Uterus (tissue), 3 donors: ENCODE measurements at regions not wholly inside any gene's neighbourhood (a gene's known extent, or its start where the extent isn't known, plus 50 kb on each side); places are given as distances from the start of the nearest gene placed in this dataset.

Experiments used
- DNase-seq, 2 donors: peaks; one replicate each; pipeline ENCODE4 v3.0.0-alpha.2; 2019 to 2020
- H3K27ac ChIP-seq, 2 donors: fragments of 200-600 bp; sonication (generic); 1 replicate in 1 of 2; 2 replicates in 1 of 2; pipeline ENCODE4 v1.5.1; 2016 to 2018
- H3K27me3 ChIP-seq, 2 donors: fragments of 200-600 bp; sonication (generic); one replicate each; pipeline ENCODE4 v1.5.1; 2018 to 2019; ENCODE audit warnings: control low read depth in 1 of 2
- H3K36me3 ChIP-seq, 2 donors: fragments of 200-600 bp; sonication (generic); one replicate each; pipeline ENCODE4 v1.5.1; 2019; ENCODE audit warnings: control low read depth in 1 of 2
- H3K4me1 ChIP-seq, 2 donors: fragments of 200-600 bp; sonication (generic); one replicate each; pipeline ENCODE4 v1.5.1; 2018 to 2019; ENCODE audit warnings: control low read depth in 1 of 2
- H3K4me3 ChIP-seq, 2 donors: fragments of 200-600 bp; sonication (generic); 1 replicate in 1 of 2; 2 replicates in 1 of 2; pipeline ENCODE4 v1.5.1; 2018 to 2019; ENCODE audit warnings: mild to moderate bottlenecking in 1 of 2
- H3K9me3 ChIP-seq, 2 donors: fragments of 200-600 bp; sonication (generic); one replicate each; pipeline ENCODE4 v1.5.1; 2019; ENCODE audit warnings: control low read depth in 1 of 2
- POLR2A ChIP-seq, 2 donors: fragments of 450-650 bp; IDR thresholded peaks; one replicate each; pipeline ENCODE4 v1.6.1; 2016; ENCODE audit warnings: antibody characterized with exemption in 2 of 2, mild to moderate bottlenecking in 1 of 2, moderate library complexity in 1 of 2
- intact Hi-C: fragments of 100-400 bp; cut with DNase I; formaldehyde crosslinking; loops from one replicate; pipeline ENCODE4 v1.15.1; 2023; ENCODE audit warnings: low total_unique reads
- TF ChIP-seq, protein P1 (sequence below), 4 experiments: fragments of 200-600 bp in 2 of 4; fragments of 450-650 bp in 2 of 4; sonication (generic) in 2 of 4; IDR thresholded peaks; one replicate each; pipeline ENCODE4 v1.5.1; 2016 to 2019; ENCODE audit warnings: antibody characterized with exemption in 4 of 4, mild to moderate bottlenecking in 2 of 4, moderate library complexity in 1 of 4
- donor health status: DM: yes; HTN: yes; CAD: no.

DNA sequence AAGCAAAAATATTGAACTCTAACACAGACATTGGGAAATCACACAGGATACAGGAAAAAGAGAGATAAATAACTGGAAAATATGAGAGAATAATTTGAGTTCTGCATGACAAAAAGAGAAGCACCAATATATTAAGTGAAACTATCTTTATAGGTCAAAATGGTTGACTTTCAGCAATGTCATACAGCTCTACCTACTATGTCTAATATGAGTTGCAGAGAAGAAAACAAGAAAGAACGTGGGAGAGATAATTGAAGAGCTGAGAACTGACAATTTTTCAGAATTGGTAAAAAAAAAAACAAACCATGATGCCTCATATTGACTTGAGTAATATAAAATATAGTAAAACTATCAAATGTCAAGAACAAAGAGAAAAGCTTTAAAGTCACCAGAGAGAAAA, 221.7 kb downstream of the BCL11B start:
- no peak overlapping the region for H3K4me3 ChIP-seq
- no peaks in the 10 kb centered on the region for H3K27me3 ChIP-seq
- TF ChIP-seq POLR2A (IDR thresholded peaks at IDR 0.05): no peak
- TF ChIP-seq, protein P1, sequence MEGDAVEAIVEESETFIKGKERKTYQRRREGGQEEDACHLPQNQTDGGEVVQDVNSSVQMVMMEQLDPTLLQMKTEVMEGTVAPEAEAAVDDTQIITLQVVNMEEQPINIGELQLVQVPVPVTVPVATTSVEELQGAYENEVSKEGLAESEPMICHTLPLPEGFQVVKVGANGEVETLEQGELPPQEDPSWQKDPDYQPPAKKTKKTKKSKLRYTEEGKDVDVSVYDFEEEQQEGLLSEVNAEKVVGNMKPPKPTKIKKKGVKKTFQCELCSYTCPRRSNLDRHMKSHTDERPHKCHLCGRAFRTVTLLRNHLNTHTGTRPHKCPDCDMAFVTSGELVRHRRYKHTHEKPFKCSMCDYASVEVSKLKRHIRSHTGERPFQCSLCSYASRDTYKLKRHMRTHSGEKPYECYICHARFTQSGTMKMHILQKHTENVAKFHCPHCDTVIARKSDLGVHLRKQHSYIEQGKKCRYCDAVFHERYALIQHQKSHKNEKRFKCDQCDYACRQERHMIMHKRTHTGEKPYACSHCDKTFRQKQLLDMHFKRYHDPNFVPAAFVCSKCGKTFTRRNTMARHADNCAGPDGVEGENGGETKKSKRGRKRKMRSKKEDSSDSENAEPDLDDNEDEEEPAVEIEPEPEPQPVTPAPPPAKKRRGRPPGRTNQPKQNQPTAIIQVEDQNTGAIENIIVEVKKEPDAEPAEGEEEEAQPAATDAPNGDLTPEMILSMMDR (IDR thresholded peaks at IDR 0.05): no peak
- DNase-seq: no peak
- no peaks in the 10 kb centered on the region for H3K36me3 ChIP-seq
- intact Hi-C loops: no loop called here
- H3K9me3 ChIP-seq: peaks cover 0 to 5% of the 10 kb centered on the region in 2 donors
- no peaks in the 10 kb centered on the region for H3K4me1 ChIP-seq
- no peak overlapping the region for H3K27ac ChIP-seq

DNA sequence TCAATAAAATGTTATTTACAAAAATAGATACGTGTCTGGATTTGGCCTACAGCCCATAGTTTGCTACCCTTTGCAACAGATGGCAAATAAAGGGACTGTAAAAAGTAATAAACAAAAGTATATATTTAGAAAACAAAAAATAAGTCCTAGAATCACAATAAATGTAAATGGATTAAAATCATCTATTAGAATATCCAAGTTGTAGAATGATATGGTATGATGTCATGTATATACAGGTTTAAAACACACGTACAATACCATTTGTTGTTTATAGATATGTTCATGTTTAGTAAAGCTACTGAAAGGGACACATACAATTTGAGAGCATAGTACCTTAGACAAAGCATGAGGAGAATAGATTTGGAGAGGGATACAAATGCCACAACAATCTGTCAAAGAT, 219.5 kb downstream of the BCL11B start:
- intact Hi-C loops: no loop called here
- DNase-seq: no peak
- no peak overlapping the region for H3K27ac ChIP-seq

DNA sequence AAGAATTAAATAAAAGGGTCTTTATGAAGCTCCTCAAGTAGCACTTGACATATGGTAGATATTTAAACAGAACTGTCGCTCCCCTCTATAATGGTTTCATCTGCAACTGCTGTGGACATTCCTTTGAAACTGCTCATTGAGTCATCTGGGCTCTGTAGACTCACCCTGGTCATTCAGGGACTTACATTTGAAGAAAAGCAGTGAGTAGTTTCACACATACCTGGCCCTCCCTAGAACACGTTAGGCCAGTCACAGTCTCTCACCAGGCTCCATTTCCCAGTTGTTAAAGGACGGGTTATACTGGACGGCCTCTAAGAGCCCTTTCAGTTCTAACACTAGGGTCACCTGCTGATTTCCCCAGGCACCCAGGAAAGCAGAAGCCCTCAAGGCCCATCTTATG, 217.0 kb downstream of the BCL11B start:
- DNase-seq: no peak
- H3K27ac ChIP-seq: no peak overlapping the region
- no peaks in the 10 kb centered on the region for H3K27me3 ChIP-seq
- TF ChIP-seq, protein P1 (IDR thresholded peaks at IDR 0.05): no peak
- TF ChIP-seq POLR2A (IDR thresholded peaks at IDR 0.05): no peak
- H3K4me3 ChIP-seq: no peak overlapping the region
- no peaks in the 10 kb centered on the region for H3K4me1 ChIP-seq
- H3K9me3 ChIP-seq: peaks cover 0 to 5% of the 10 kb centered on the region in 2 donors
- intact Hi-C loops: no loop called here
- no peaks in the 10 kb centered on the region for H3K36me3 ChIP-seq

More for the DNA sequence above, 219.5 kb downstream of the BCL11B start:
- Histone ChIP-seq H3K36me3 (no peaks in the 10 kb centered on the region), H3K4me3 (no peak overlapping the region), H3K9me3 (peaks cover 0 to 5% of the 10 kb centered on the region in 2 donors), H3K4me1 (no peaks in the 10 kb centered on the region), H3K27me3 (no peaks in the 10 kb centered on the region)
- no peak for TF ChIP-seq POLR2A (IDR thresholded peaks at IDR 0.05)
- TF ChIP-seq, protein P1 (IDR thresholded peaks at IDR 0.05): no peak

DNA sequence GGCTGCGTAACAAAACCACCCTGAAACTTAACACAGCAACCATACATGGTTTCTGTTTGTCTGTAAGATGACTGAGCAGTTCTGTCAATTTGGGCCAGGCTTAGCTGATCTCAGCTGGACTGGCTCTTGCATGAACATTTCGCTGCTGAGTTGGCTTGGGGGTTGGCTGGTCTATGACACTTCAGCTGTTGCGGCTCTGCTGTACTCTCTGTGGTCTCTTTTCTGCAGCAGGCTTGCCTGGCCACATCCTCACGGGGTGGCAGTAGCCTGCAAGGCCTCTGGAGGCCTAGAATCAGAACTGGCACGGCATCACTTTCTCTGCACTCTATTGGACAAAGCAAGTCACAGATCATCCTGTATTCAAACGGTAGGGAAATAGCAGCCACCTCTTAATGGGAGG, 216.2 kb downstream of the BCL11B start:
- no peak overlapping the region for H3K27ac ChIP-seq
- H3K36me3 ChIP-seq: no peaks in the 10 kb centered on the region
- TF ChIP-seq POLR2A (IDR thresholded peaks at IDR 0.05): no peak
- TF ChIP-seq, protein P1 (IDR thresholded peaks at IDR 0.05): no peak
- H3K27me3 ChIP-seq: no peaks in the 10 kb centered on the region
- intact Hi-C loops: no loop called here
- DNase-seq: no peak
- no peak overlapping the region for H3K4me3 ChIP-seq
- peaks cover 0 to 5% of the 10 kb centered on the region in 2 donors for H3K9me3 ChIP-seq
- no peaks in the 10 kb centered on the region for H3K4me1 ChIP-seq

DNA sequence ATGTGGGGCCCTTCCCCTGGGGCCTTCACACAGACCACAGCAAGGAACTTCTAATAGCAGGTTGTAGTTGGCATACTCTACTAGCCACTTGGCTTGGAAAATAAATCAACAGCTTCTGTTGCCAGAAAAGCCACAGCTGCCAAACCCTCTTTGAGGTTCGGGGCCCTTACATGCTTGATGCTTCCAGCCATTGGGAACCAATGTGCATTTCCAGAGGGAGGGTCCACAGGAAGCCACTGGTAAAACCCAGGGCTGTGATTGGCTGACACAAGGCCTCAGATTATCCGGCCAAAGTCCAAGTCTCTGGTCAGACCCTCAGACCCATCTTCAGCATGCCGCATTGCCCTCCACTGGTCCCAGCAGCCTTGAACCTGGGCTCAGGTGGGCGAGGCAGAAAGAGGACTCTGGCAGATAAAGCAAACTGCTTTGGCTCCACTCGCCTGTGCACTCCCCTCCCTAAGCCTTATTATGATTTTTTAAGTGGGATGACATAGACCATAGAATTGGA, 214.4 kb downstream of the BCL11B start:
- Histone ChIP-seq H3K27ac (no peak overlapping the region), H3K4me3 (no peak overlapping the region), H3K4me1 (no peaks in the 10 kb centered on the region), H3K27me3 (no peaks in the 10 kb centered on the region), H3K36me3 (no peaks in the 10 kb centered on the region), H3K9me3 (peaks cover 0 to 3% of the 10 kb centered on the region in 2 donors)
- TF ChIP-seq, protein P1 (IDR thresholded peaks at IDR 0.05): no peak
- TF ChIP-seq POLR2A (IDR thresholded peaks at IDR 0.05): no peak
- intact Hi-C loops: no loop called here
- no peak for DNase-seq
